MCF 10A (cell line): ENCODE measurements at regions not wholly inside any gene's neighbourhood (a gene's known extent, or its start where the extent isn't known, plus 50 kb on each side); places are given as distances from the start of the nearest gene placed in this dataset.
"Not testable (repeated sequence)": the region's sequence is repeated elsewhere in the genome, so short reads cannot be mapped to it uniquely, and the experiment has no call there.

Source experiments
- BruUV-seq: library from RNA; stranded (reverse); fragments of 400-500 nt; replicated peaks from 2 replicates; lab custom pipeline; 2021; lab: Mats Ljungman, UMichigan
- CTCF ChIA-PET: fragments of 300-600 bp; sonication (Branson Sonifier 250); formaldehyde crosslinking; extraction: SDS; loops from one replicate; lab custom pipeline; 2021; ENCODE audit warnings: antibody characterized with exemption, inconsistent platforms; lab: Yijun Ruan, JAX
- POLR2A ChIA-PET: fragments of 300-600, 350-650 bp; sonication (Branson Sonifier 250); formaldehyde crosslinking; extraction: SDS; loops from one replicate; lab custom pipeline; 2020; ENCODE audit warnings: antibody characterized with exemption, inconsistent platforms; lab: Yijun Ruan, JAX
- DNase-seq: peaks from one replicate; pipeline ENCODE4 v3.0.0-alpha.2; 2018; ENCODE audit not compliant: unreplicated experiment
- H3K27ac Mint-ChIP-seq: one replicate; pipeline ENCODE4 v1.8.0; 2022; ENCODE audit warnings: mild to moderate bottlenecking, low read depth, mixed read lengths; ENCODE audit not compliant: unreplicated experiment
- H3K27me3 Mint-ChIP-seq: one replicate; pipeline ENCODE4 v1.8.0; 2022; ENCODE audit warnings: mixed read lengths; ENCODE audit not compliant: insufficient read depth, unreplicated experiment
- H3K36me3 Mint-ChIP-seq: one replicate; pipeline ENCODE4 v1.8.0; 2022; ENCODE audit warnings: mild to moderate bottlenecking, moderate library complexity, mixed read lengths; ENCODE audit not compliant: insufficient read depth, unreplicated experiment
- H3K4me1 Mint-ChIP-seq: one replicate; pipeline ENCODE4 v1.8.0; 2022; ENCODE audit warnings: mixed read lengths; ENCODE audit not compliant: insufficient read depth, unreplicated experiment
- H3K4me3 Mint-ChIP-seq: one replicate; pipeline ENCODE4 v1.8.0; 2022; ENCODE audit warnings: mild to moderate bottlenecking, moderate library complexity, mixed read lengths; ENCODE audit not compliant: unreplicated experiment
- H3K9me3 Mint-ChIP-seq: one replicate; pipeline ENCODE4 v1.8.0; 2022; ENCODE audit warnings: mixed read lengths; ENCODE audit not compliant: unreplicated experiment
- CTCF ChIP-seq: fragments of 200-600 bp; IDR thresholded peaks from one replicate; pipeline ENCODE4 v1.8.0; 2022; ENCODE audit warnings: antibody characterized with exemption, mild to moderate bottlenecking; ENCODE audit not compliant: unreplicated experiment
- intact Hi-C: fragments of 100-400 bp; cut with micrococcal nuclease; formaldehyde crosslinking; loops from 2 replicates; pipeline ENCODE4 v1.14.1; 2022

DNA sequence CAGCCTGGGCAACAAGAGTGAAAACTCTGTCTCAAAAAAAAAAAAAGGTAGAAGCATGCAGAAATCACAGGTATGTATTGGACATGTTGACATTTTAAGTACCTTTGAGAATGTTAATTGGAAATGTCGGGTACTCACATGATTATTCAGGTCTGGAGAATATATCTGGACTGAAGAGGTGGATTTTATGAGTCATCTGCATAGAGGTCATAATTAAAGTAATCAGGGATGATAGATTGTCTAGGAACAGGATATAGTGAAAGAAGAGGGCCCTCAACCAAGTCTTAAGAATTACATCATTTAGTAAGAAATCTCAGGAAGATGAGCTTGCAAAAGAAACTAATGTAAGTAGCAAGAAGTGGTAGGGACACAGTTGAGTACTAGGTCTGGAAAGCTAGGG is 212.5 kb downstream of the UTRN start:
- no TSS peak for BruUV-seq
- H3K4me3 Mint-ChIP-seq, result no peak overlapping the region
- H3K4me1 Mint-ChIP-seq, result peaks cover 22% of the 10 kb centered on the region
- no peak for TF ChIP-seq CTCF
- no peak overlapping the region for H3K27ac Mint-ChIP-seq
- intact Hi-C loops, result no loop called here
- H3K9me3 Mint-ChIP-seq, result no peaks in the 10 kb centered on the region
- H3K27me3 Mint-ChIP-seq, result no peaks in the 10 kb centered on the region
- peaks cover 40% of the 10 kb centered on the region for H3K36me3 Mint-ChIP-seq
- POLR2A ChIA-PET, result no interaction called here
- DNase-seq, result no peak
- CTCF ChIA-PET, result interaction anchor here (0.6 to 0.7 kb wide), 2 partner anchors 287 to 532 kb away, joined by 3 read pairs; no protein-coding TSS in a partner anchor

- no peak overlapping the region for H3K27ac Mint-ChIP-seq
- no peak for TF ChIP-seq CTCF
- intact Hi-C loops, result no loop called here
- BruUV-seq, result no TSS peak
- H3K36me3 Mint-ChIP-seq, result peaks cover 45% of the 10 kb centered on the region
- no peak for DNase-seq
- POLR2A ChIA-PET, result no interaction called here
- no peaks in the 10 kb centered on the region for H3K27me3 Mint-ChIP-seq
- peaks cover 18% of the 10 kb centered on the region for H3K9me3 Mint-ChIP-seq
- peaks cover 7% of the 10 kb centered on the region for H3K4me1 Mint-ChIP-seq
- H3K4me3 Mint-ChIP-seq, result no peak overlapping the region
- CTCF ChIA-PET, result no interaction called here
Measured at GRCh38 chr6:144500892-144501291, 215.8 kb downstream of the UTRN start.

- DNase-seq, H3K4me3 Mint-ChIP-seq, H3K27me3 Mint-ChIP-seq, H3K27ac Mint-ChIP-seq, H3K4me1 Mint-ChIP-seq, intact Hi-C loops, CTCF ChIA-PET, BruUV-seq: not testable (repeated sequence)
- POLR2A ChIA-PET, result interaction anchor here (0.6 kb wide), 1 partner anchor 499 kb away, joined by 3 read pairs; no protein-coding TSS in a partner anchor
- H3K36me3 Mint-ChIP-seq, result peaks cover 29% of the 10 kb centered on the region
- H3K9me3 Mint-ChIP-seq, result peaks cover 23% of the 10 kb centered on the region
Measured at GRCh38 chr6:144505214-144505613, 220.1 kb downstream of the UTRN start.

DNA sequence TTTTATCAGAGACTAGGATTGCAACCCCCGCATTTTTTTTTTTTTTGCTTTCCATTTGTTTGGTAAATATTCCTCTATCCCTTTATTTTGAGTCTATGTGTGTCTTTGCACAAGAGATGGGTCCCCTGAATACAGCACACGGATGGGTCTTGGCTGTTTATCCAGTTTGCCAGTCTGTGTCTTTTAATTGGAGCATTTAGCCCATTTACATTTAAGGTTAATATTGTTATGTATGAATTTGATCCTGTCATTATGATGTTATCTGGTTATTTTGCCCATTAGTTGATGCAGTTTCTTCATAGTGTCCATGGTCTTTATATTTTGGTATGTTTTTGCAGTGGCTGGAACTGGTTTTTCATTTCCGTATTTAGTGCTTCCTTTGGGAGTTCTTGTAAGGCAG is 220.9 kb downstream of the UTRN start:
- H3K27ac Mint-ChIP-seq, BruUV-seq, H3K4me1 Mint-ChIP-seq, intact Hi-C loops, CTCF ChIA-PET, H3K4me3 Mint-ChIP-seq, DNase-seq, H3K27me3 Mint-ChIP-seq, POLR2A ChIA-PET: not testable (repeated sequence)
- Mint-ChIP-seq H3K36me3 (peaks cover 29% of the 10 kb centered on the region), H3K9me3 (peaks cover 23% of the 10 kb centered on the region)

DNA sequence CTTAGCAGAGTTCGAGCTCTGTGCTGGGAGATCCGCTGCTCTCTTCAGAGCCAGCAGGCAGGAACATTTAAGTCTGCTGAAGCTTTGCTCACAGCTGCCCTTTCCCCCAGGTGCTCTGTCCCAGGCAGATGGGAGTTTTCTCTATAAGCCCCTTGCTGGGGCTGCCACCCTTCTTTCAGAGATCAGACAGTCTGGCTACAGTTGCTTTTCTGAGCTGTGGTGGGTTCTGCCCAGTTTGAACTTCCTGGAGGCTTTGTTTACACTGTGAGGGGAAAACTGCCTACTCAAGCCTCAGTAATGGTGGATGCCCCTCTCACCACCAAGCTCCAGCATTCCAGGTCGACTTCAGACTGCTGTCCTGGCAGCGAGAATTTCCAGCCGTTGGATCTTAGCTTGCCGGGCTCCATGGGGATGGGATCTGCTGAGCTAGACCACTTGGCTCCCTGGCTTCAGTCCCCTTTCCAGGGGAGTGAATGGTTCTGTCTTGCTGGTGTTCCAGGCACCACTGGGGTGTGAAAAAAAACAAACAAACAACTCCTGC is 222.7 kb downstream of the UTRN start:
- DNase-seq, BruUV-seq, H3K27ac Mint-ChIP-seq, POLR2A ChIA-PET, intact Hi-C loops, H3K27me3 Mint-ChIP-seq, H3K4me1 Mint-ChIP-seq, H3K4me3 Mint-ChIP-seq: not testable (repeated sequence)
- CTCF ChIA-PET, result interaction anchor here (0.6 kb wide), 1 partner anchor 430 kb away, joined by 3 read pairs; no protein-coding TSS in a partner anchor
- H3K36me3 Mint-ChIP-seq, result peaks cover 27% of the 10 kb centered on the region
- peaks cover 23% of the 10 kb centered on the region for H3K9me3 Mint-ChIP-seq
